ENCODE measurements at regions not wholly inside any gene's neighbourhood (a gene's known extent, or its start where the extent isn't known, plus 50 kb on each side); places are given as distances from the start of the nearest gene placed in this dataset.

GRCh38 chr5:2921651-2922050 lies 170.2 kb upstream of the IRX2 start:
- TF ChIP-seq CTCF (conservative IDR thresholded peaks at IDR 0.05; ENCODE audit: low read depth in 2 of 2) (no peak), JUNB (IDR thresholded peaks at IDR 0.05; ENCODE audit: unreplicated experiment) (no peak), EZH2phosphoT487 (IDR thresholded peaks at IDR 0.05; ENCODE audit: unreplicated experiment) (no peak), ZNF114 (CRISPR knock-in tag; IDR thresholded peaks at IDR 0.05) (no peak), EZH2 (IDR thresholded peaks at IDR 0.05; ENCODE audit: low read depth, unreplicated experiment) (no peak), CREB1 (CRISPR knock-in tag; IDR thresholded peaks at IDR 0.05; ENCODE audit: low read depth) (no peak), ZNF331 (CRISPR knock-in tag; IDR thresholded peaks at IDR 0.05; ENCODE audit: low read depth) (no peak), POLR2AphosphoS5 (IDR thresholded peaks at IDR 0.05; ENCODE audit: low read depth) (no peak), STAT1 (IDR thresholded peaks at IDR 0.05; ENCODE audit: unreplicated experiment) (no peak), NANOG (IDR thresholded peaks at IDR 0.05; ENCODE audit: borderline replicate concordance) (no peak)
- TF ChIP-seq, protein P1, sequence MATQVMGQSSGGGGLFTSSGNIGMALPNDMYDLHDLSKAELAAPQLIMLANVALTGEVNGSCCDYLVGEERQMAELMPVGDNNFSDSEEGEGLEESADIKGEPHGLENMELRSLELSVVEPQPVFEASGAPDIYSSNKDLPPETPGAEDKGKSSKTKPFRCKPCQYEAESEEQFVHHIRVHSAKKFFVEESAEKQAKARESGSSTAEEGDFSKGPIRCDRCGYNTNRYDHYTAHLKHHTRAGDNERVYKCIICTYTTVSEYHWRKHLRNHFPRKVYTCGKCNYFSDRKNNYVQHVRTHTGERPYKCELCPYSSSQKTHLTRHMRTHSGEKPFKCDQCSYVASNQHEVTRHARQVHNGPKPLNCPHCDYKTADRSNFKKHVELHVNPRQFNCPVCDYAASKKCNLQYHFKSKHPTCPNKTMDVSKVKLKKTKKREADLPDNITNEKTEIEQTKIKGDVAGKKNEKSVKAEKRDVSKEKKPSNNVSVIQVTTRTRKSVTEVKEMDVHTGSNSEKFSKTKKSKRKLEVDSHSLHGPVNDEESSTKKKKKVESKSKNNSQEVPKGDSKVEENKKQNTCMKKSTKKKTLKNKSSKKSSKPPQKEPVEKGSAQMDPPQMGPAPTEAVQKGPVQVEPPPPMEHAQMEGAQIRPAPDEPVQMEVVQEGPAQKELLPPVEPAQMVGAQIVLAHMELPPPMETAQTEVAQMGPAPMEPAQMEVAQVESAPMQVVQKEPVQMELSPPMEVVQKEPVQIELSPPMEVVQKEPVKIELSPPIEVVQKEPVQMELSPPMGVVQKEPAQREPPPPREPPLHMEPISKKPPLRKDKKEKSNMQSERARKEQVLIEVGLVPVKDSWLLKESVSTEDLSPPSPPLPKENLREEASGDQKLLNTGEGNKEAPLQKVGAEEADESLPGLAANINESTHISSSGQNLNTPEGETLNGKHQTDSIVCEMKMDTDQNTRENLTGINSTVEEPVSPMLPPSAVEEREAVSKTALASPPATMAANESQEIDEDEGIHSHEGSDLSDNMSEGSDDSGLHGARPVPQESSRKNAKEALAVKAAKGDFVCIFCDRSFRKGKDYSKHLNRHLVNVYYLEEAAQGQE (IDR thresholded peaks at IDR 0.05; ENCODE audit: unreplicated experiment), result no peak
- TF ChIP-seq, protein P2, sequence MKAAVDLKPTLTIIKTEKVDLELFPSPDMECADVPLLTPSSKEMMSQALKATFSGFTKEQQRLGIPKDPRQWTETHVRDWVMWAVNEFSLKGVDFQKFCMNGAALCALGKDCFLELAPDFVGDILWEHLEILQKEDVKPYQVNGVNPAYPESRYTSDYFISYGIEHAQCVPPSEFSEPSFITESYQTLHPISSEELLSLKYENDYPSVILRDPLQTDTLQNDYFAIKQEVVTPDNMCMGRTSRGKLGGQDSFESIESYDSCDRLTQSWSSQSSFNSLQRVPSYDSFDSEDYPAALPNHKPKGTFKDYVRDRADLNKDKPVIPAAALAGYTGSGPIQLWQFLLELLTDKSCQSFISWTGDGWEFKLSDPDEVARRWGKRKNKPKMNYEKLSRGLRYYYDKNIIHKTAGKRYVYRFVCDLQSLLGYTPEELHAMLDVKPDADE (IDR thresholded peaks at IDR 0.05), result no peak
- TF ChIP-seq, protein P3, sequence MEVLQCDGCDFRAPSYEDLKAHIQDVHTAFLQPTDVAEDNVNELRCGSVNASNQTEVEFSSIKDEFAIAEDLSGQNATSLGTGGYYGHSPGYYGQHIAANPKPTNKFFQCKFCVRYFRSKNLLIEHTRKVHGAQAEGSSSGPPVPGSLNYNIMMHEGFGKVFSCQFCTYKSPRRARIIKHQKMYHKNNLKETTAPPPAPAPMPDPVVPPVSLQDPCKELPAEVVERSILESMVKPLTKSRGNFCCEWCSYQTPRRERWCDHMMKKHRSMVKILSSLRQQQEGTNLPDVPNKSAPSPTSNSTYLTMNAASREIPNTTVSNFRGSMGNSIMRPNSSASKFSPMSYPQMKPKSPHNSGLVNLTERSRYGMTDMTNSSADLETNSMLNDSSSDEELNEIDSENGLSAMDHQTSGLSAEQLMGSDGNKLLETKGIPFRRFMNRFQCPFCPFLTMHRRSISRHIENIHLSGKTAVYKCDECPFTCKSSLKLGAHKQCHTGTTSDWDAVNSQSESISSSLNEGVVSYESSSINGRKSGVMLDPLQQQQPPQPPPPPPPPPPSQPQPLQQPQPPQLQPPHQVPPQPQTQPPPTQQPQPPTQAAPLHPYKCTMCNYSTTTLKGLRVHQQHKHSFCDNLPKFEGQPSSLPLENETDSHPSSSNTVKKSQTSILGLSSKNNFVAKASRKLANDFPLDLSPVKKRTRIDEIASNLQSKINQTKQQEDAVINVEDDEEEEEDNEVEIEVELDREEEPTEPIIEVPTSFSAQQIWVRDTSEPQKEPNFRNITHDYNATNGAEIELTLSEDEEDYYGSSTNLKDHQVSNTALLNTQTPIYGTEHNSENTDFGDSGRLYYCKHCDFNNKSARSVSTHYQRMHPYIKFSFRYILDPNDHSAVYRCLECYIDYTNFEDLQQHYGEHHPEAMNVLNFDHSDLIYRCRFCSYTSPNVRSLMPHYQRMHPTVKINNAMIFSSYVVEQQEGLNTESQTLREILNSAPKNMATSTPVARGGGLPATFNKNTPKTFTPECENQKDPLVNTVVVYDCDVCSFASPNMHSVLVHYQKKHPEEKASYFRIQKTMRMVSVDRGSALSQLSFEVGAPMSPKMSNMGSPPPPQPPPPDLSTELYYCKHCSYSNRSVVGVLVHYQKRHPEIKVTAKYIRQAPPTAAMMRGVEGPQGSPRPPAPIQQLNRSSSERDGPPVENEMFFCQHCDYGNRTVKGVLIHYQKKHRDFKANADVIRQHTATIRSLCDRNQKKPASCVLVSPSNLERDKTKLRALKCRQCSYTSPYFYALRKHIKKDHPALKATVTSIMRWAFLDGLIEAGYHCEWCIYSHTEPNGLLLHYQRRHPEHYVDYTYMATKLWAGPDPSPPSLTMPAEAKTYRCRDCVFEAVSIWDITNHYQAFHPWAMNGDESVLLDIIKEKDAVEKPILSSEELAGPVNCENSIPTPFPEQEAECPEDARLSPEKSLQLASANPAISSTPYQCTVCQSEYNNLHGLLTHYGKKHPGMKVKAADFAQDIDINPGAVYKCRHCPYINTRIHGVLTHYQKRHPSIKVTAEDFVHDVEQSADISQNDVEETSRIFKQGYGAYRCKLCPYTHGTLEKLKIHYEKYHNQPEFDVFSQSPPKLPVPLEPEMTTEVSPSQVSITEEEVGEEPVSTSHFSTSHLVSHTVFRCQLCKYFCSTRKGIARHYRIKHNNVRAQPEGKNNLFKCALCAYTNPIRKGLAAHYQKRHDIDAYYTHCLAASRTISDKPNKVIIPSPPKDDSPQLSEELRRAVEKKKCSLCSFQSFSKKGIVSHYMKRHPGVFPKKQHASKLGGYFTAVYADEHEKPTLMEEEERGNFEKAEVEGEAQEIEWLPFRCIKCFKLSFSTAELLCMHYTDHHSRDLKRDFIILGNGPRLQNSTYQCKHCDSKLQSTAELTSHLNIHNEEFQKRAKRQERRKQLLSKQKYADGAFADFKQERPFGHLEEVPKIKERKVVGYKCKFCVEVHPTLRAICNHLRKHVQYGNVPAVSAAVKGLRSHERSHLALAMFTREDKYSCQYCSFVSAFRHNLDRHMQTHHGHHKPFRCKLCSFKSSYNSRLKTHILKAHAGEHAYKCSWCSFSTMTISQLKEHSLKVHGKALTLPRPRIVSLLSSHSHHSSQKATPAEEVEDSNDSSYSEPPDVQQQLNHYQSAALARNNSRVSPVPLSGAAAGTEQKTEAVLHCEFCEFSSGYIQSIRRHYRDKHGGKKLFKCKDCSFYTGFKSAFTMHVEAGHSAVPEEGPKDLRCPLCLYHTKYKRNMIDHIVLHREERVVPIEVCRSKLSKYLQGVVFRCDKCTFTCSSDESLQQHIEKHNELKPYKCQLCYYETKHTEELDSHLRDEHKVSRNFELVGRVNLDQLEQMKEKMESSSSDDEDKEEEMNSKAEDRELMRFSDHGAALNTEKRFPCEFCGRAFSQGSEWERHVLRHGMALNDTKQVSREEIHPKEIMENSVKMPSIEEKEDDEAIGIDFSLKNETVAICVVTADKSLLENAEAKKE (CRISPR knock-in tag; IDR thresholded peaks at IDR 0.05), result no peak
